Islet of Langerhans (tissue), 1 donor: ENCODE measurements at regions not wholly inside any gene's neighbourhood (a gene's known extent, or its start where the extent isn't known, plus 50 kb on each side); places are given as distances from the start of the nearest gene placed in this dataset.
"Not testable (repeated sequence)": the region's sequence is repeated elsewhere in the genome, so short reads cannot be mapped to it uniquely, and the experiment has no call there.

Experiments used
- FAIRE-seq: peaks from one replicate; lab custom pipeline; 2011; peaks lifted over from hg19 to GRCh38; lab: Jason Lieb, UNC

- FAIRE-seq = no peak
These were observed 161.7 kb upstream of the ARHGAP20 start for GRCh38 chr11:110873975-110874374.

GRCh38 chr11:110870816-110871522, 158.7 kb upstream of the ARHGAP20 start:
- no peak for FAIRE-seq

GRCh38 chr11:110867951-110868350, 155.7 kb upstream of the ARHGAP20 start:
- no peak for FAIRE-seq

GRCh38 chr11:110866081-110866480, 153.8 kb upstream of the ARHGAP20 start:
- FAIRE-seq = no peak

- FAIRE-seq = no peak
These were observed 150.2 kb upstream of the ARHGAP20 start for GRCh38 chr11:110862407-110862806.

- FAIRE-seq = no peak
These were observed 148.2 kb upstream of the ARHGAP20 start for GRCh38 chr11:110860461-110860860.

- no peak for FAIRE-seq
These were observed 147.8 kb upstream of the ARHGAP20 start for GRCh38 chr11:110859998-110860397.

- FAIRE-seq = no peak
These were observed 147.1 kb upstream of the ARHGAP20 start for GRCh38 chr11:110859240-110859840.

GRCh38 chr11:110858547-110858921, 146.3 kb upstream of the ARHGAP20 start:
- no peak for FAIRE-seq

GRCh38 chr11:110857892-110858546, 145.8 kb upstream of the ARHGAP20 start:
- FAIRE-seq = no peak

- no peak for FAIRE-seq
These were observed 145.0 kb upstream of the ARHGAP20 start for GRCh38 chr11:110856996-110857812.

- no peak for FAIRE-seq
These were observed 144.1 kb upstream of the ARHGAP20 start for GRCh38 chr11:110856340-110856739.

- FAIRE-seq = no peak
These were observed 143.0 kb upstream of the ARHGAP20 start for GRCh38 chr11:110855191-110855590.

- no peak for FAIRE-seq
These were observed 140.8 kb upstream of the ARHGAP20 start for GRCh38 chr11:110852921-110853490.

GRCh38 chr11:110850846-110851245, 138.6 kb upstream of the ARHGAP20 start:
- FAIRE-seq = no peak

GRCh38 chr11:110843053-110843452, 130.8 kb upstream of the ARHGAP20 start:
- not testable (repeated sequence) for FAIRE-seq

- no peak for FAIRE-seq
These were observed 126.6 kb upstream of the ARHGAP20 start for GRCh38 chr11:110838808-110839207.

GRCh38 chr11:110837603-110838002, 125.4 kb upstream of the ARHGAP20 start:
- no peak for FAIRE-seq

- no peak for FAIRE-seq
These were observed 122.9 kb upstream of the ARHGAP20 start for GRCh38 chr11:110835106-110835505.

GRCh38 chr11:110833033-110833484, 120.8 kb upstream of the ARHGAP20 start:
- FAIRE-seq = no peak

- FAIRE-seq = no peak
These were observed 120.3 kb upstream of the ARHGAP20 start for GRCh38 chr11:110832539-110832938.

GRCh38 chr11:110832080-110832479, 119.8 kb upstream of the ARHGAP20 start:
- no peak for FAIRE-seq
